ENCODE measurements at regions not wholly inside any gene's neighbourhood (a gene's known extent, or its start where the extent isn't known, plus 50 kb on each side); places are given as distances from the start of the nearest gene placed in this dataset.

DNA sequence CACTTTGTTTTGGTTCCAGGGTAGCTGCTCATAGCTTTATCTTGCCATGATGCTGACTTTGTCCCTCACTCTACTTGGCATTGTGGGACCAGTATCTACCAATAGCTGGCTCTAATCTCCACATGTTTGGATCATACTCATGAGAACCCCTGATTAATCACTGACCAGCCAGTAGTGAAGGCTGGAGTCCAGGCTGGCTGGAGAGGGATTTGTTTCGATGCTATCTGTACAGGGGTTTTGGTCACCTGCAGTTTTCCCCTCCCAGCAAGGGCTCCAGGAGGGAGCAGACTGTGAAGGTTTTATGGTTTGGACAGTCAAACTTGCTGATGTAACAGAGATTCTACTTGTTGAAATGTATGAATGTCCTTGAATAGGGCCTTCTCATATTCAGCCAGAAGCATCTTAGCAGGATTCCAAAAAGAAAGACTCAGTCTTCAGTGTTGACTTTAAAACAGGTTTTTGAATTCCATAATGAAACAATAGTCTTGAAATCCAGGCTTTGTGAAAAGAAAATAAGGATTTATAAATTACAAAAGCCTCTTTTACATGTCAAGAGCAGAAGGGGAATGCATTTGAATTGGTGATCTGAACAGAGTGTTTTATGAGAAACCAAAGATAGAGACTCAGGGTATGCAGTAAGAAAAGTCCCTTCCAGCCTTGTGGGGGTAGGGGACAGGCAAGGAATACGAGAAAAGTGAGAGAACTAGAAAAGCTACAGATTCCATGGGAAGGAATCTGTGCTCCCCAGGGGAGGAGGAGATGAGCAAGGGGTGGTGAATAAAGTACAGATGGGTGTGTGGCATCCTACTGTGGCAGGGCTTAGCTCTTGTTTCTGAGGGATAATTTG lies 103.1 kb upstream of the SHISA3 start:
- TF ChIP-seq CTCF (IDR thresholded peaks at IDR 0.05) (no peak), EZH2phosphoT487 (IDR thresholded peaks at IDR 0.05) (no peak)

All from neural progenitor cell (in vitro differentiated cells).